ENCODE measurements at regions not wholly inside any gene's neighbourhood (a gene's known extent, or its start where the extent isn't known, plus 50 kb on each side); places are given as distances from the start of the nearest gene placed in this dataset.

DNA sequence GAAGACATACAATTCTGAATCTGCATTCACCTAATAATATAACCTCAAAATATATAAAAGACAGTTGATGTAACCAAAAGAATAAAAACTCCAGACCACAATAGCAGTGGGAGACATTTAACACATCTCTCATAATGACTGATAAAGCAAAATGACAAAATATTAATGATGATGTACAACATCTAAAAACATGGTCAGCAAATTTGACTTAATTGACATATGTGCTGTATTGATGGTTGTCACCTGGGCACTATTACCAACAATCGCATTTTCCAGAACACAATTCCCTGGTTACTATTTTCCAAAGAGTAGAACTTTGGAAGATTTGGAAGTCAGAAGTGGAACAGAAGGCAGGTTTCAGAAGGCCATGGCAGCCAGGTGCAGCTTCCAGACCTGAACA is 899.5 kb upstream of the CELF2 start:
- TF ChIP-seq, protein P1, sequence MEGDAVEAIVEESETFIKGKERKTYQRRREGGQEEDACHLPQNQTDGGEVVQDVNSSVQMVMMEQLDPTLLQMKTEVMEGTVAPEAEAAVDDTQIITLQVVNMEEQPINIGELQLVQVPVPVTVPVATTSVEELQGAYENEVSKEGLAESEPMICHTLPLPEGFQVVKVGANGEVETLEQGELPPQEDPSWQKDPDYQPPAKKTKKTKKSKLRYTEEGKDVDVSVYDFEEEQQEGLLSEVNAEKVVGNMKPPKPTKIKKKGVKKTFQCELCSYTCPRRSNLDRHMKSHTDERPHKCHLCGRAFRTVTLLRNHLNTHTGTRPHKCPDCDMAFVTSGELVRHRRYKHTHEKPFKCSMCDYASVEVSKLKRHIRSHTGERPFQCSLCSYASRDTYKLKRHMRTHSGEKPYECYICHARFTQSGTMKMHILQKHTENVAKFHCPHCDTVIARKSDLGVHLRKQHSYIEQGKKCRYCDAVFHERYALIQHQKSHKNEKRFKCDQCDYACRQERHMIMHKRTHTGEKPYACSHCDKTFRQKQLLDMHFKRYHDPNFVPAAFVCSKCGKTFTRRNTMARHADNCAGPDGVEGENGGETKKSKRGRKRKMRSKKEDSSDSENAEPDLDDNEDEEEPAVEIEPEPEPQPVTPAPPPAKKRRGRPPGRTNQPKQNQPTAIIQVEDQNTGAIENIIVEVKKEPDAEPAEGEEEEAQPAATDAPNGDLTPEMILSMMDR (IDR thresholded peaks at IDR 0.05; ENCODE audit: extremely low read depth, missing control alignments): no peak

DNA sequence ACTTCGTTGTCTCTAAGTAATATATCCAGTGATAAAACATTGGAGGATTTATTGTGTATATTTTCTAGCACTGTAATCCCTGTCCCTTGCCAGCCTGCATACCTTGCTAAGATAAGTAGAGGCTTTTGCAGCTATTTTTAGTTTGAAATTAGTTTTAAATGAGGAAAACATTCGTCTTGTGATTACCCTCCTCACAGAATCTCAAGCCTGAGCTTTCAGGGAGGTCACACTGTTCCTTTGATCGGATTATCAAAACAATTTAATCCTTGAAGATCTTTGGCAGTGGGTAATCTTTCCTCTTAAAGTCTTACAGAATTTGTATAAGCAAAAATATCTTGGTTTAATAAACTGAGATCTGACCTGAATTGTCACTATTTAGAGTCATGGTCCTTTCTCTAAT is 897.0 kb upstream of the CELF2 start:
- TF ChIP-seq, protein P1 (IDR thresholded peaks at IDR 0.05; ENCODE audit: extremely low read depth, missing control alignments): no peak
- DNase-seq (ENCODE audit: low spot score): no peak

More for the DNA sequence above, 899.5 kb upstream of the CELF2 start:
- no peak for DNase-seq (ENCODE audit: low spot score)

DNA sequence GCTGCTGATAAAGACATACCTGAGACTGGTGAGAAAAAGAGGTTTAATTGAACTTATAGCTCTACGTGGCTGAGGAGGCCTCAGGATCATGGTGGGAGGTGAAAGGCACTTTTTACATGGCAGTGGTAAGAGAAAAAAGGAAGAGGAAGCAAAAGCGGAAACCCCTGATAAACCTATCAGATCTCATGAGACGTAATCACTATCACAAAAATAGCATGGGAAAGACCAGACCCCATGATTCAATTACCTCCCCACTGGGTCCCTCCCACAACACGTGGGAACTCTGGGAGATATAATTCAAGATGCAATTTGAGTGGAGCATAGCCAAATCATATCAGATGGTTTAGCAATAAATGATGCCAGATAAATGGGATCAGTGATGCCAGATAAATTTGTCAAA is 892.0 kb upstream of the CELF2 start:
- TF ChIP-seq, protein P1 (IDR thresholded peaks at IDR 0.05; ENCODE audit: extremely low read depth, missing control alignments): no peak
- DNase-seq (ENCODE audit: low spot score): no peak

DNA sequence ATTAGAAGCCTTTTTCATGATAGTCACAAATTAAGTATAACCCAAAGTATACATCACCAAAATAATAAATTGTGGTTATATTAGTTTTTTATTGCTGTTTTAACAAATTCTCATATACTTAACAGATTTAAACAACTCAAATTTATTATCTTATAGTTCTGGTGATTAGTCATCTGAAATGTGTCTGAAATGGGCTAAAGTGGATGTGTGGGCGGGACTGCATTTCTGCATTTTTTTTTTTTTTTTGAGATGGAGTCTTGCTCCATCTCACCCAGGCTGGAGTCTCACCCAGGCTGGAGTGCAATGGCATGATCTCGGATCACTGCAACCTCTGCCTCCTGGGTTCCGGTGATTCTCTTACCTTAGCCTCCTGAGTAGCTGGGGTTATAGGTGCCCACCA is 891.5 kb upstream of the CELF2 start:
- TF ChIP-seq, protein P1 (IDR thresholded peaks at IDR 0.05; ENCODE audit: extremely low read depth, missing control alignments): no peak
- DNase-seq (ENCODE audit: low spot score): no peak

DNA sequence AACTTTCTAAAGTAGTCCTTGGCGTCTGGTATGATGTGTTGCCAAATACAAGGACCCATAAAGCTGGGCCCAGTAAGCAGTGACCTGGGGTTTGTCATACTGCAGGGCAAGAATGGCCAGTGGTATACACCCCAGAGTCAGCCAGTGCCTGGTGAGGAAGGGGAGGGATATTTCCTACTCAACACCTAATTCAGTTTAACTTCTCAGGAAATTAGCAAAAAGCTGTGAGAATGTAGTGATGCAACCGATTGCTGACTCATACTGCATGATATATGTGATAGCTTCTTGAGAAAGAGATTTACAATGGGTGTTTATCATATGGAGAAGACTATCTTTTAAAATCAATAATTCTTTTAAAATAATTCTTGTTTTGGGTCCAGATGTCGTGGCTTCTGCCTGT is 889.3 kb upstream of the CELF2 start:
- TF ChIP-seq, protein P1 (IDR thresholded peaks at IDR 0.05; ENCODE audit: extremely low read depth, missing control alignments): no peak
- no peak for DNase-seq (ENCODE audit: low spot score)

DNA sequence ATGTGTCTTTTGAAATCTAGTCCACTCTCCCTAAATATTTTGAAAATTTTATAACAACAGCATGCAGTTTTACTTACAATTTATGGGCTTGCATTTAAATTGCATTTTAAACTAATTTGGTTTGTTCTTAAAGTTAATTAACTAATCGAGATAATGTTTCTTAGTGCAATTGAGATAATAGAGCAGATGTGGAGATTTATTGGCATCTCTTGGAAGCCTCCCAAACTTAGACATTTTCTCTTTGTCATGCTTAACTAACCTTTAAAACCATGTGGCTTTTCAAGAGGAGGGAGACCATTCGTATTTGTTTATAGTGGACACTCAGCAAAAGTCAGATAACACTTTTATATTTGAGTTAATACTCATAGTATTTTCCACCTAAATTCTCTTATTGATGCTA is 887.0 kb upstream of the CELF2 start:
- TF ChIP-seq, protein P1 (IDR thresholded peaks at IDR 0.05; ENCODE audit: extremely low read depth, missing control alignments): no peak
- no peak for DNase-seq (ENCODE audit: low spot score)

DNA sequence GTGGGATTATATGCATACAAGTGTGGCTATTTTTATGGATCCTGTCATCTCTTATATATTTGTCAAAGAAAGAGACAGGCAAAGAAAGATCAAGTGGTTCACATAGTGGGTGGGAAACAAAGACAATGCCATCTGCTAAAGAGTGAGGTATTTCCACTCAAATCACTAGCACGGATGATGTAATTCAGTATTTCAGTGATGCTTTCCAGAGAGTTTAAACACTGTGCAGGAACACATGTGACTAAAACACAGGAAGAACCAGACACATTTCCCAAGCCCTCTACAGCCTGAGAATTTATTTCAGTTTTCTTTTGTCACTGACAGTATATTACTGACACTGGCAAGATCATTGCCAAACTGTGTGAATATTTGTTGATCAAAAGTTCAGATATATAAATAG is 885.7 kb upstream of the CELF2 start:
- TF ChIP-seq, protein P1 (IDR thresholded peaks at IDR 0.05; ENCODE audit: extremely low read depth, missing control alignments): no peak
- no peak for DNase-seq (ENCODE audit: low spot score)

Data from GM20000 (cell line).